Heart right ventricle (tissue), 16 donors: ENCODE measurements at regions not wholly inside any gene's neighbourhood (a gene's known extent, or its start where the extent isn't known, plus 50 kb on each side); places are given as distances from the start of the nearest gene placed in this dataset.

Source experiments
- ATAC-seq, 8 donors: fragments of 200-7000 bp; cut with Tn5 transposase; one replicate each; pipeline ENCODE4 v1.9.1; 2020; ENCODE audit warnings: mild to moderate bottlenecking in 8 of 8, moderate library complexity in 8 of 8, moderate number of reproducible peaks in 1 of 8
- DNase-seq, 2 donors: peaks; one replicate each; pipeline ENCODE4 v3.0.0-alpha.2; 2020
- H3K27ac ChIP-seq, 10 donors: fragments of 200-600 bp; sonication (generic) in 2 of 10; one replicate each; pipeline versions ENCODE4 v1.5.0 to v1.8.0; 2020 to 2022; ENCODE audit warnings: mild to moderate bottlenecking in 3 of 10
- H3K27me3 ChIP-seq, 7 donors: fragments of 200-600 bp; one replicate each; pipeline ENCODE4 v1.8.0; 2021 to 2022; ENCODE audit warnings: mild to moderate bottlenecking in 2 of 7
- H3K36me3 ChIP-seq, 9 donors: fragments of 200-600 bp; sonication (generic) in 1 of 9; one replicate each; pipeline versions ENCODE4 v1.5.0 to v1.8.0; 2020 to 2022; ENCODE audit warnings: mild to moderate bottlenecking in 2 of 9
- H3K4me1 ChIP-seq, 9 donors: fragments of 200-600 bp; sonication (generic) in 1 of 9; one replicate each; pipeline versions ENCODE4 v1.5.0 to v1.8.0; 2020 to 2022; ENCODE audit warnings: mild to moderate bottlenecking in 4 of 9
- H3K4me3 ChIP-seq, 10 donors: fragments of 200-600 bp; sonication (generic) in 2 of 10; one replicate each; pipeline versions ENCODE4 v1.5.0 to v1.8.0; 2020 to 2022; ENCODE audit warnings: mild to moderate bottlenecking in 7 of 10, moderate library complexity in 2 of 10
- H3K9me3 ChIP-seq, 11 donors: fragments of 200-600 bp in 10 of 11; sonication (generic) in 2 of 11; one replicate each; pipeline versions ENCODE4 v1.5.0 to v1.8.0; 2013 to 2022; ENCODE audit warnings: mild to moderate bottlenecking in 2 of 11, control low read depth in 1 of 11, moderate library complexity in 1 of 11
- CTCF ChIP-seq, 9 donors: fragments of 200-600 bp; sonication (generic) in 2 of 9; IDR thresholded peaks; one replicate each; pipeline versions ENCODE4 v1.5.0 to v1.8.0; 2021 to 2022; ENCODE audit warnings: antibody characterized with exemption in 9 of 9, mild to moderate bottlenecking in 5 of 9, moderate library complexity in 1 of 9
- WGBS, 2 donors: extraction: QIAGEN DNeasy Blood & Tissue Kit; methylation state at CpG; one replicate each; pipeline ENCODE4 v1.1.7; 2013; ENCODE audit warnings: inconsistent platforms in 1 of 2; 5-methylcytosine and 5-hydroxymethylcytosine counted together
- intact Hi-C, 10 donors: fragments of 100-400 bp; cut with DNase I; formaldehyde crosslinking; loops; one replicate each; pipeline versions ENCODE4 v1.11.1 to v1.14.2; 2022
- donor health status: Arrhythmogenic right ventricular cardiomyopathy.
- donor health status: ischemic (EF 13 %, LVEDD 7.1; RV severe dilation, severe dysfunction).
- donor health status: healthy with polysubstance abuse.
- donor health status: DM: no; HTN: yes; CAD: no.
- donor health status: DM: no; HTN: no; CAD: no.
- donor health status: ischemic (EF 25% LVEDD 6.9; RV normal size, moderate dysfunction).
- donor health status: ischemic (EF 25% LVEDD 5.7; RV mildly dilated, moderate dysfunction).
- donor health status: healthy.
- donor health status: DM: yes; HTN: yes; CAD: no.
- donor health status: Ischemic cardiomyopathy.
- donor health status: ischemic (EF 35%, LVEDD 5.7; RV mildly dilated, moderate dysfunction).
- donor health status: nonischemic (EF 11% LVEDD 7.7; RV severe dilation, severe dysfunction).
- donor health status: DM: yes; HTN: yes; CAD: no.
- donor health status: PGD.
- donor health status: ischemic (EF 29% LVEDD 5.4; RV normal size, mild dysfunction).
- donor health status: nonischemic (EF 23%, LVEDD 6.1; RV moderate dilation, normal function).

- Histone ChIP-seq H3K9me3 (peaks cover 0 to 17% (median 0%) of the 10 kb centered on the region in 11 donors), H3K4me1 (peaks cover 0 to 7% (median 0%) of the 10 kb centered on the region in 9 donors), H3K27ac (no peak overlapping the region), H3K4me3 (peak overlapping the region in 2 of 10 donors; percentile 2 to 6), H3K36me3 (no peaks in the 10 kb centered on the region), H3K27me3 (peaks cover 0 to 17% (median 0%) of the 10 kb centered on the region in 7 donors)
- TF ChIP-seq CTCF (IDR thresholded peaks at IDR 0.05): no peak
- ATAC-seq (peak in 3 of 8 donors; percentile 9 to 33 (median 22)), DNase-seq (no peak)
- WGBS, 2 donors: 51 to 81% methylated on average over 5 of the region's 5 CpGs
- intact Hi-C loops: no loop called here
Measured at GRCh38 chr2:205902900-205903237, 183.1 kb downstream of the INO80D start.

- H3K27ac ChIP-seq: no peak overlapping the region
- intact Hi-C loops: no loop called here
- 79 to 83% methylated on average over 15 of the region's 15 CpGs for WGBS, 2 donors
Measured at GRCh38 chr2:205902041-205902899, 183.7 kb downstream of the INO80D start.

GRCh38 chr2:205901491-205901890, 184.5 kb downstream of the INO80D start:
- Histone ChIP-seq H3K36me3 (no peaks in the 10 kb centered on the region), H3K27me3 (peaks cover 0 to 17% (median 0%) of the 10 kb centered on the region in 7 donors), H3K9me3 (peaks cover 0 to 13% (median 0%) of the 10 kb centered on the region in 11 donors), H3K4me3 (no peak overlapping the region), H3K4me1 (peaks cover 0 to 7% (median 0%) of the 10 kb centered on the region in 9 donors), H3K27ac (no peak overlapping the region)
- DNase-seq: no peak
- no peak for ATAC-seq
- no peak for TF ChIP-seq CTCF (IDR thresholded peaks at IDR 0.05)
- WGBS, 2 donors: 94 to 95% methylated on average over 4 of the region's 4 CpGs
- intact Hi-C loops: no loop called here

More at GRCh38 chr2:205902041-205902899, 183.7 kb downstream of the INO80D start:
- H3K4me3 ChIP-seq: peak overlapping the region in 2 of 10 donors; percentile 2 to 6
- H3K36me3 ChIP-seq: no peaks in the 10 kb centered on the region
- H3K4me1 ChIP-seq: peaks cover 0 to 7% (median 0%) of the 10 kb centered on the region in 9 donors
- H3K27me3 ChIP-seq: peaks cover 0 to 17% (median 0%) of the 10 kb centered on the region in 7 donors
- H3K9me3 ChIP-seq: peaks cover 0 to 13% (median 0%) of the 10 kb centered on the region in 11 donors
- TF ChIP-seq CTCF (IDR thresholded peaks at IDR 0.05): no peak
- DNase-seq (no peak), ATAC-seq (peak in 5 of 8 donors; percentile 19 to 74 (median 45))

- WGBS, 2 donors: 91 to 98% methylated on average over 1 of the region's 1 CpG
- ATAC-seq: no peak
Measured at GRCh38 chr2:205898744-205899143, 187.2 kb downstream of the INO80D start.

More at GRCh38 chr2:205898744-205899143, 187.2 kb downstream of the INO80D start:
- intact Hi-C loops: no loop called here
- no peak for DNase-seq
- H3K9me3 ChIP-seq: peaks cover 0 to 13% (median 0%) of the 10 kb centered on the region in 11 donors
- H3K36me3 ChIP-seq: no peaks in the 10 kb centered on the region
- H3K4me1 ChIP-seq: peaks cover 0 to 7% (median 0%) of the 10 kb centered on the region in 9 donors
- TF ChIP-seq CTCF (IDR thresholded peaks at IDR 0.05): no peak
- no peak overlapping the region for H3K4me3 ChIP-seq
- peaks cover 0 to 10% (median 0%) of the 10 kb centered on the region in 7 donors for H3K27me3 ChIP-seq
- no peak overlapping the region for H3K27ac ChIP-seq
